Lower lobe of right lung (tissue), 2 donors: ENCODE measurements at regions not wholly inside any gene's neighbourhood (a gene's known extent, or its start where the extent isn't known, plus 50 kb on each side); places are given as distances from the start of the nearest gene placed in this dataset.
A peak's percentile ranks its signal among the peaks of the same experiment; 100 is the strongest.

Experiments used
- ATAC-seq, 2 donors: fragments of 200-7000 bp; cut with Tn5 transposase; one replicate each; pipeline ENCODE4 v1.9.1; 2020 to 2022; ENCODE audit warnings: mild to moderate bottlenecking in 2 of 2, moderate library complexity in 2 of 2
- DNase-seq: peaks from one replicate; pipeline ENCODE4 v3.0.0-alpha.2; 2020
- H3K27ac ChIP-seq: fragments of 200-600 bp; one replicate; pipeline ENCODE4 v1.8.0; 2022
- H3K27me3 ChIP-seq: fragments of 200-600 bp; one replicate; pipeline ENCODE4 v1.8.0; 2022; ENCODE audit warnings: low read depth
- H3K36me3 ChIP-seq: fragments of 200-600 bp; one replicate; pipeline ENCODE4 v1.8.0; 2022; ENCODE audit warnings: mild to moderate bottlenecking
- H3K4me1 ChIP-seq: fragments of 200-600 bp; one replicate; pipeline ENCODE4 v1.8.0; 2022
- H3K4me3 ChIP-seq: fragments of 200-600 bp; one replicate; pipeline ENCODE4 v1.8.0; 2022; ENCODE audit warnings: mild to moderate bottlenecking
- H3K9me3 ChIP-seq: fragments of 200-600 bp; one replicate; pipeline ENCODE4 v1.8.0; 2022
- intact Hi-C: fragments of 100-400 bp; cut with DNase I; formaldehyde crosslinking; loops from one replicate; pipeline ENCODE4 v1.11.0; 2022
- TF ChIP-seq, protein P1 (sequence below): fragments of 200-600 bp; IDR thresholded peaks from one replicate; pipeline ENCODE4 v1.8.0; 2022; ENCODE audit warnings: antibody characterized with exemption, mild to moderate bottlenecking
- donor health status: DM: no; HTN: yes; CAD: no; lungs with severe emphysema.

DNA sequence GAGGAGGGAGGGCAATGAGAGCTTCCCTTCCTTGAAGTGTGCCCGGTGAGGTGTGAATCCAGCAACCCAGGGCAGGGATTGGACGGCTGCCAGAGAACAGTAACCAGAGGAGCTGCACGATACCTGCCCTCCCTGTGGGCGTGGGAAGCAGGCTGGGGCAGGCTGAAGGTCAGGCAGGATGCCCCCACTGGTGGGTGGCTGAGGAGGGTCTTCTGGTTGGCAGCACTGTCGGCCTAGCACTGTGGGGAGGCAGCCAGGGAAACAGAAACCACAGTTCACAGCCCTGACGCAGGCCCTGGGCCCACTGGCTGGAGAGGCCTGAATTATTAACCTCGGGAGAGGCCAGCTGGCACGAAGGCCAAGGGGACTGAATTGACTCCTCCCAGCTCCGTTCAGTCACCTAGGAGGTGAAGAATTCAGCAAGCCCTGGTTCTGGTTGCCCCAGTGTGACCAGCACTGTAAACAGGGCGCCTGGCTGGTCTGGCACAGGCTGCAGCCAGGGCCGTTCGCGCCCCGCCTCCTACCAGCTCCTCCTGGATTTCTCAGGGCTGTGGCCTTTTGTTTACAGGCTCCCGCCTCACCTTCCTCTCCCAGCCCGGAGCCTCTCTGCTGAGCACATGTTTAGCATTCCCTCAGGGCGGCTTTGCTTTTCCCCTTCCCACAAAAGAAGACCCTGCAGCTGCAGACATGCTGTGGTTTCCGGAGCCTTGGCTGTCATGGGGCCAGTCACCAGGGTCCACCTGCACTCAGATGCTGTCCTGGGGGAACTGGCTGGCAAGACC is 97.8 kb downstream of the B3GNT2 start:
- Histone ChIP-seq H3K27ac (peak overlapping the region; percentile 78), H3K9me3 (no peaks in the 10 kb centered on the region), H3K27me3 (no peaks in the 10 kb centered on the region), H3K36me3 (no peaks in the 10 kb centered on the region), H3K4me1 (peaks cover 41% of the 10 kb centered on the region), H3K4me3 (peak overlapping the region; percentile 17)
- ATAC-seq: peak; percentile 80 to 94
- TF ChIP-seq, protein P1, sequence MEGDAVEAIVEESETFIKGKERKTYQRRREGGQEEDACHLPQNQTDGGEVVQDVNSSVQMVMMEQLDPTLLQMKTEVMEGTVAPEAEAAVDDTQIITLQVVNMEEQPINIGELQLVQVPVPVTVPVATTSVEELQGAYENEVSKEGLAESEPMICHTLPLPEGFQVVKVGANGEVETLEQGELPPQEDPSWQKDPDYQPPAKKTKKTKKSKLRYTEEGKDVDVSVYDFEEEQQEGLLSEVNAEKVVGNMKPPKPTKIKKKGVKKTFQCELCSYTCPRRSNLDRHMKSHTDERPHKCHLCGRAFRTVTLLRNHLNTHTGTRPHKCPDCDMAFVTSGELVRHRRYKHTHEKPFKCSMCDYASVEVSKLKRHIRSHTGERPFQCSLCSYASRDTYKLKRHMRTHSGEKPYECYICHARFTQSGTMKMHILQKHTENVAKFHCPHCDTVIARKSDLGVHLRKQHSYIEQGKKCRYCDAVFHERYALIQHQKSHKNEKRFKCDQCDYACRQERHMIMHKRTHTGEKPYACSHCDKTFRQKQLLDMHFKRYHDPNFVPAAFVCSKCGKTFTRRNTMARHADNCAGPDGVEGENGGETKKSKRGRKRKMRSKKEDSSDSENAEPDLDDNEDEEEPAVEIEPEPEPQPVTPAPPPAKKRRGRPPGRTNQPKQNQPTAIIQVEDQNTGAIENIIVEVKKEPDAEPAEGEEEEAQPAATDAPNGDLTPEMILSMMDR: no peak
- DNase-seq: peak; percentile 90
- intact Hi-C loops: no loop called here

DNA sequence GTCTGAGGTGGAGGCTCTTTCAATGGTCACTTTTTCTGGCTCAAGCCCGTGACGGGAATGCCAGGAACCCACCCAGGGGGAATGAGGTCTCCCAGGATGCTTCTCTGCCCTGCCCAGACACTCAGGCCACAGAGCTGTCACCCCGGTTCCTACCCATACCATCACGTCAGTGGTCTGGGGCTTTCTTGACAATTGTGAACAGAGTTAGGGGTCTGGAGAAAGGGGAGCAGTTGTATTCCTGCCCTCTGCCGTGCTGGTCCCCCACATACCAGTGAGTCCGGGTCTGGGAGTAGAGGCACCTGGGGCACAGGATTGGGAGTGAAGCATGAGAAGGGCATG is 97.2 kb downstream of the B3GNT2 start:
- ATAC-seq (no peak), DNase-seq (no peak)
- H3K4me3 ChIP-seq: peak overlapping the region; percentile 17
- intact Hi-C loops: no loop called here
- H3K27me3 ChIP-seq: no peaks in the 10 kb centered on the region
- TF ChIP-seq, protein P1: no peak
- peak overlapping the region; percentile 78 for H3K27ac ChIP-seq
- peaks cover 46% of the 10 kb centered on the region for H3K4me1 ChIP-seq
- no peaks in the 10 kb centered on the region for H3K9me3 ChIP-seq
- no peaks in the 10 kb centered on the region for H3K36me3 ChIP-seq

DNA sequence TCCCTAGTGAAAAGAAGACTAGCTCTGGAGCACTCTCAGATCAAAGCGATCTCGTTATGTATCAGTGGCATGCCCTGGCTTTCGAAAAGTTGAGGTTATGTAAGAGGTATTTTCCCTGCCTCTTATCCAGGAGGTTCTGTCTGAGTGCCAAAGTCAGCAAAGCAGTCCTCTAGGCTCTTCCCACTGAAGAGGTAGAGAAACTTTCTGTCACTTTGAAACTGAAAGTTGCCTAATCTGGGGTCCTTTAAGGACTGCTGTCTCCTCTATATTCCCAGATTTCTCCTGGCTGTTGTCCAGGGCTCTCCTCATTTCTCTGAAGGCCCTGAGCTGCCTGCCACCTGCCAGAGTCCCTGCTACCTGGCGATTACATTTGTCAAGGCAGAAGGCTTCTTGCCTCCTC is 96.3 kb downstream of the B3GNT2 start:
- Histone ChIP-seq H3K27me3 (no peaks in the 10 kb centered on the region), H3K27ac (peak overlapping the region; percentile 78), H3K36me3 (no peaks in the 10 kb centered on the region), H3K4me3 (no peak overlapping the region), H3K9me3 (no peaks in the 10 kb centered on the region), H3K4me1 (peaks cover 52% of the 10 kb centered on the region)
- intact Hi-C loops: no loop called here
- ATAC-seq (peak; percentile 54 to 82), DNase-seq (no peak)
- TF ChIP-seq, protein P1: no peak

DNA sequence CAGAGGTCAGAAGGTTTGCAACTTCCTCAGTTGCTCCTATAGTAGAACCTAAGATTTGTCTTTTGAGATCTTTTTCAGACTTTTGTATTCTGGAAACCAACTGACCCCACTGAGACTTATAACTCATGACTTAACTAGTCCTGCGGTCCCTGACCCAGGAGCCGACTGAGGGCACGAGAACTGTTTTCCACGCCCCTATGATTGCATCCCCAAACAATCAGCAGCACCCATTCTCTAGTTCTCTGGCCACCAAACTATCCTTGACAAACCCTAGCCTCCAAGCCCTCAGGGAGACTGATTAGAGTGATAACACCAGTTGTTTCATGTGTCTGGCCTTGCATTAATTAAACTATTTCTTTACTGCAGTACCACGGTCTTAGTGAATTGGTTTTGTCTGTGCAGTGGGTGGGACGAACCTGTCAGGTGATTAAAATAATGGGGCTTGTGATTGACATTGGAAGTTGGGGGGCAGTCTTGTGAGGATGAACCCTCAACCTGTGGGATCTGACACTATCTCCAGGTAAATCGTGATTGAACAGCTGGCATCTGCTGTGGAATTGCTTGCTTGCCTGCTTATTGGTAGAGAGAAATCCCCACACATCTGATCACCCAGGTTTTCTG is 95.7 kb downstream of the B3GNT2 start:
- TF ChIP-seq, protein P1: no peak
- no peaks in the 10 kb centered on the region for H3K27me3 ChIP-seq
- ATAC-seq (no peak), DNase-seq (no peak)
- intact Hi-C loops: no loop called here
- peaks cover 52% of the 10 kb centered on the region for H3K4me1 ChIP-seq
- H3K4me3 ChIP-seq: no peak overlapping the region
- H3K27ac ChIP-seq: no peak overlapping the region
- no peaks in the 10 kb centered on the region for H3K36me3 ChIP-seq
- H3K9me3 ChIP-seq: no peaks in the 10 kb centered on the region

DNA sequence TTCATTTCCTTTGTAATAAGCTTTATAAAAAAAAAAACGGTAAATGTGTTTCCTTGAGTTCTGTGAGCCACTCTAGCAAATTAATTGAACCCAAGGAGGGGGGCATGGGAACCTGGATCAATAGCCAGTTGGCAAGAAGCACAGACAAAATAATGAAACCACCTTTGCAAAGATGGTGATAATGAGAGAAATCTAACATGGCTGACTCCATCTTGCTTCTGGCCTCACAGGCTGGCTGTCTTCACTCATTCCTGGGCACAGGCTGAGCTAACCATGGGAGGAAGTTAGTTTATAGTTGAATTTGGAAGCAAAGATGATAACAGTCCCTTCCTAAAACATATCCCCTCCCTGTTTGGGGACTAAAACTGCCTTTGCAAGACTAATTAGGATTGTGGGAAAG is 95.1 kb downstream of the B3GNT2 start:
- H3K9me3 ChIP-seq: no peaks in the 10 kb centered on the region
- DNase-seq (no peak), ATAC-seq (no peak)
- TF ChIP-seq, protein P1: no peak
- no peak overlapping the region for H3K4me3 ChIP-seq
- H3K4me1 ChIP-seq: peaks cover 52% of the 10 kb centered on the region
- intact Hi-C loops: no loop called here
- no peak overlapping the region for H3K27ac ChIP-seq
- H3K27me3 ChIP-seq: no peaks in the 10 kb centered on the region
- H3K36me3 ChIP-seq: no peaks in the 10 kb centered on the region
